GM23248 (cell line): ENCODE measurements at regions not wholly inside any gene's neighbourhood (a gene's known extent, or its start where the extent isn't known, plus 50 kb on each side); places are given as distances from the start of the nearest gene placed in this dataset.

Source experiments
- EZH2 ChIP-seq: fragments of 200-600 bp; sonication (generic); IDR thresholded peaks from 2 replicates; pipeline ENCODE4 v1.6.1; 2018; ENCODE audit warnings: antibody characterized with exemption, mild to moderate bottlenecking; ENCODE audit not compliant: insufficient read depth, poor library complexity, severe bottlenecking
- EZH2phosphoT487 ChIP-seq: fragments of 200-600 bp; sonication (generic); IDR thresholded peaks from 2 replicates; pipeline ENCODE4 v1.6.1; 2018; ENCODE audit warnings: antibody characterized with exemption, moderate library complexity, mild to moderate bottlenecking, low read depth; ENCODE audit not compliant: insufficient read depth

DNA sequence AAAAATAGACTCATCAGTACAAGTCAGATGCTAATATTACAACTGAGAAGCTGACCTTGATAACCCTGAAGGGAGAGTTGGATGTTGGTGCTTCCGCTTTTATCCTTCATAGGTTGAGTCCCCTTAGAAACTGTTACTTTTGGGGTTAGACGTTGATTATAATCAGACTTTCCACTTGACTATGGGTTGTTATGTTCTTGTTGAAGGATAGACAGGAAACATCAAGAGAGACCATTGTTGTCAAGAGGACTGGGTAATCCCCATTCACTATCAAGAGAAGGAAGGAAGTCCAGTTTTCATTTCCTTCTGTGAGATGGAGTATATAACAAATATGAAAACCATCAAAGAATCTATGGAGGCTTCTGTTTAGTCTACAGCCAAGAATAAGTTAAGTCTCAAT is 229.9 kb upstream of the AFF2 start:
- no peak for TF ChIP-seq EZH2
- TF ChIP-seq EZH2phosphoT487 = no peak
